OCI-LY3 (cell line): ENCODE measurements at regions not wholly inside any gene's neighbourhood (a gene's known extent, or its start where the extent isn't known, plus 50 kb on each side); places are given as distances from the start of the nearest gene placed in this dataset.

Experiments used
- CTCF ChIP-seq: fragments of 200-600, 300-600 bp; sonication (generic); IDR thresholded peaks from 2 replicates; pipeline ENCODE4 v1.5.1; 2014; ENCODE audit warnings: antibody characterized with exemption, low read length, low read depth
- EZH2phosphoT487 ChIP-seq: fragments of 200-600 bp; shearing (Covaris generic); IDR thresholded peaks from 2 replicates; pipeline ENCODE4 v1.6.1; 2018; ENCODE audit warnings: antibody characterized with exemption, mixed run types, low read depth

GRCh38 chr6:9507136-9507895 lies 907.6 kb downstream of the TFAP2A start:
- TF ChIP-seq CTCF (no peak), EZH2phosphoT487 (no peak)
